Osteoblast (primary cell): ENCODE measurements at regions not wholly inside any gene's neighbourhood (a gene's known extent, or its start where the extent isn't known, plus 50 kb on each side); places are given as distances from the start of the nearest gene placed in this dataset.

Experiments
- DNase-seq: peaks from one replicate; pipeline ENCODE4 v3.0.0; 2011; ENCODE audit warnings: low spot score, mixed read lengths; ENCODE audit not compliant: insufficient read length; ENCODE audit errors: missing footprints
- H2AFZ ChIP-seq: 2 replicates; pipeline ENCODE4 v1.6.0; 2011; ENCODE audit warnings: mild to moderate bottlenecking, low read length
- H3K27ac ChIP-seq: 2 replicates; pipeline ENCODE4 v1.5.1; 2011; ENCODE audit warnings: mild to moderate bottlenecking, low read depth, low read length, moderate library complexity
- H3K27me3 ChIP-seq: 2 replicates; pipeline ENCODE4 v1.6.0; 2012; ENCODE audit warnings: mild to moderate bottlenecking, control low read depth, inconsistent platforms, low read length, moderate library complexity; ENCODE audit not compliant: insufficient read depth
- H3K36me3 ChIP-seq: 2 replicates; pipeline ENCODE4 v1.5.1; 2011; ENCODE audit warnings: mild to moderate bottlenecking, low read length, control low read depth, moderate library complexity; ENCODE audit not compliant: insufficient read depth
- H3K4me1 ChIP-seq: 2 replicates; pipeline ENCODE4 v1.5.1; 2011; ENCODE audit warnings: mild to moderate bottlenecking, low read length, control low read depth, moderate library complexity; ENCODE audit not compliant: insufficient read depth
- H3K4me2 ChIP-seq: 2 replicates; pipeline ENCODE4 v1.6.0; 2011; ENCODE audit warnings: mild to moderate bottlenecking, low read length; ENCODE audit not compliant: insufficient read depth
- H3K4me3 ChIP-seq: fragments of 200-600 bp; sonication (generic); 3 replicates; pipeline ENCODE4 v1.5.1; 2012; ENCODE audit warnings: mild to moderate bottlenecking, low read length, inconsistent platforms; ENCODE audit not compliant: insufficient read depth
- H3K79me2 ChIP-seq: 2 replicates; pipeline ENCODE4 v1.6.0; 2012; ENCODE audit warnings: mild to moderate bottlenecking, low read length, control low read depth, inconsistent platforms; ENCODE audit not compliant: insufficient read depth
- H3K9me3 ChIP-seq: 2 replicates; pipeline ENCODE4 v1.5.1; 2011; ENCODE audit warnings: low read depth, low read length, control low read depth
- H4K20me1 ChIP-seq: 2 replicates; pipeline ENCODE4 v1.6.0; 2012; ENCODE audit warnings: mild to moderate bottlenecking, low read length, control low read depth; ENCODE audit not compliant: insufficient read depth
- TF ChIP-seq, protein P1 (sequence below): IDR thresholded peaks from 2 replicates; pipeline ENCODE4 v1.5.1; 2011; ENCODE audit warnings: mild to moderate bottlenecking, low read depth, low read length, moderate library complexity; ENCODE audit errors: extremely low read depth

DNA sequence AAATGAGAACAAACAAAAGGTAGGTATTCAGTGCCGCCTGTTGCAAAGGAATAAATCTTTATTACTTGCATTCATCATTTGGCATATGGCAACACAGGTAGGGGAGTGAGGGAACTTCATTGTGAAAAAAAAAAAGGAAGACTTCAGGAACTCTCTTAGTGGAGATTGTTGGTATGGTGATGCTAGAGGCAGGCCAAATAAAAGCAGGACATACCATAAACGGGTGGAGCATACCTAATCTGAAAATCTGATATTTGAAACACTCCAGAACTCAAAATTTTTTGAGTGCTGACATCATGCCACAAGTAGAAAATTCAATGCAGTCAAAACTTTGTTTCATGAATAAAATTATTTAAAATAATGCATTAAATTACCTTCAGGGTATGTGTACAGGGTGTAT lies 425.8 kb upstream of the SYT4 start:
- Histone ChIP-seq H3K4me2 (no peak overlapping the region), H3K4me1 (no peaks in the 10 kb centered on the region), H3K27me3 (no peaks in the 10 kb centered on the region), H3K4me3 (no peak overlapping the region), H3K36me3 (no peaks in the 10 kb centered on the region), H4K20me1 (no peaks in the 10 kb centered on the region), H2AFZ (no peak overlapping the region), H3K9me3 (no peaks in the 10 kb centered on the region), H3K79me2 (no peaks in the 10 kb centered on the region), H3K27ac (no peak overlapping the region)
- no peak for DNase-seq
- TF ChIP-seq, protein P1, sequence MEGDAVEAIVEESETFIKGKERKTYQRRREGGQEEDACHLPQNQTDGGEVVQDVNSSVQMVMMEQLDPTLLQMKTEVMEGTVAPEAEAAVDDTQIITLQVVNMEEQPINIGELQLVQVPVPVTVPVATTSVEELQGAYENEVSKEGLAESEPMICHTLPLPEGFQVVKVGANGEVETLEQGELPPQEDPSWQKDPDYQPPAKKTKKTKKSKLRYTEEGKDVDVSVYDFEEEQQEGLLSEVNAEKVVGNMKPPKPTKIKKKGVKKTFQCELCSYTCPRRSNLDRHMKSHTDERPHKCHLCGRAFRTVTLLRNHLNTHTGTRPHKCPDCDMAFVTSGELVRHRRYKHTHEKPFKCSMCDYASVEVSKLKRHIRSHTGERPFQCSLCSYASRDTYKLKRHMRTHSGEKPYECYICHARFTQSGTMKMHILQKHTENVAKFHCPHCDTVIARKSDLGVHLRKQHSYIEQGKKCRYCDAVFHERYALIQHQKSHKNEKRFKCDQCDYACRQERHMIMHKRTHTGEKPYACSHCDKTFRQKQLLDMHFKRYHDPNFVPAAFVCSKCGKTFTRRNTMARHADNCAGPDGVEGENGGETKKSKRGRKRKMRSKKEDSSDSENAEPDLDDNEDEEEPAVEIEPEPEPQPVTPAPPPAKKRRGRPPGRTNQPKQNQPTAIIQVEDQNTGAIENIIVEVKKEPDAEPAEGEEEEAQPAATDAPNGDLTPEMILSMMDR: no peak

DNA sequence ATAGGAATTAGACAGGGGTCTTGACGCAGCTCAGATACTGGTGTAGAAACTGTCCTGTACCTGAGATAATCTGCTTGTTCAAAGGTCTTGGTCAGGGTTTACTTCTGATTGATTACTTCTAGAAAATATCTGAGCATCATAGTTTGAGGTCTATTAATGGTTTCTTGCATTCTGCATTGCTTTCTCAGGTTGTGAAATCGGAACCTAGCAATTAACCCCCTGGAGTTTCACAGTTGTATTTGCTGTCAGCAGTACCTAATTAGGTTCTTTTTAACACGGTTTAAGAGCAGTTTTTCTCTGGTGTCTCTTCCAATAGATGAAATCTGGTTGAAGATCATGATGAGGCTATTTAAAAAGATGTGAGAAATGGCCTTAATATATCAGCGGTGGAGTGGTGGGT lies 428.6 kb upstream of the SYT4 start:
- Histone ChIP-seq H3K79me2 (no peaks in the 10 kb centered on the region), H3K4me3 (no peak overlapping the region), H4K20me1 (no peaks in the 10 kb centered on the region), H3K4me2 (no peak overlapping the region), H3K27me3 (no peaks in the 10 kb centered on the region), H3K4me1 (no peaks in the 10 kb centered on the region), H3K36me3 (no peaks in the 10 kb centered on the region), H2AFZ (no peak overlapping the region), H3K27ac (no peak overlapping the region), H3K9me3 (no peaks in the 10 kb centered on the region)
- no peak for DNase-seq
- TF ChIP-seq, protein P1: no peak

GRCh38 chr18:43710135-43710534 lies 432.8 kb upstream of the SYT4 start:
- DNase-seq: no peak
- H3K36me3 ChIP-seq: no peaks in the 10 kb centered on the region
- no peak overlapping the region for H3K27ac ChIP-seq
- no peak overlapping the region for H3K4me2 ChIP-seq
- no peaks in the 10 kb centered on the region for H3K9me3 ChIP-seq
- H2AFZ ChIP-seq: no peak overlapping the region
- TF ChIP-seq, protein P1: no peak
- H3K4me1 ChIP-seq: no peaks in the 10 kb centered on the region
- no peaks in the 10 kb centered on the region for H3K27me3 ChIP-seq
- H3K79me2 ChIP-seq: no peaks in the 10 kb centered on the region
- no peaks in the 10 kb centered on the region for H4K20me1 ChIP-seq
- H3K4me3 ChIP-seq: no peak overlapping the region

DNA sequence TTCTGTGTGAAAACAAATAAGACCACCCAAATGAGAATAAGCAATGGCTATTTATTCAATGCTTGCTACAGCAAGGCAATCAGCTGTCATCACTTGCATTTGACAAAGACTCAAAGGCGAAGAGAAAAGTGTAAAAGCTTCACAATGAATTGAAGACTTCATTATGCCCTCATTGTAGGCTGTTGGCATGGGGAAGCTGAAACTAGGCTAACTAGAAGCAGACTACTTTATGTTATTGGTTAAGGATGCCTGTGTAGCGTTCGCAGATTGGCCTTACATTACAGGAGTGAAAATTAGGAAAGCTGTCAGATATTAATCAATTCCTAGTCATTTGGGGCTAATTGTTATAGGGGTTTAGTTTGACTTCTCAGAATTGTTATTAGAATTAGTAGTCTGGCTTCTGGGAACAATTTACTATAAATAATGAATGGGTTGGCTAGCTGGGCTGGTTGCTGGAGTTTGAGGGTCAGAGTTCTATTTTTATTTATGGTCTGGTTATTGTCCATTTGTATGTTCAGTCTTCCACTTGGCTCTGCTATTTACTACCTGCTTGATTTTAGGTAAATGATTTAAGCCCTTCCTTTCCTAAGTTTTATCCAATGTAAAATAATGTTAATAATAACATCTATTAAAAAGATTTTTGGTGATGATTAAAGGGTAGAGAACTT lies 437.2 kb upstream of the SYT4 start:
- Histone ChIP-seq H3K4me3 (no peak overlapping the region), H3K27ac (no peak overlapping the region), H3K36me3 (no peaks in the 10 kb centered on the region), H3K4me2 (no peak overlapping the region), H3K27me3 (no peaks in the 10 kb centered on the region), H3K4me1 (no peaks in the 10 kb centered on the region), H3K9me3 (no peaks in the 10 kb centered on the region), H4K20me1 (no peaks in the 10 kb centered on the region), H2AFZ (no peak overlapping the region), H3K79me2 (no peaks in the 10 kb centered on the region)
- no peak for DNase-seq
- TF ChIP-seq, protein P1: no peak
